HG02885 (cell line): ENCODE measurements at regions not wholly inside any gene's neighbourhood (a gene's known extent, or its start where the extent isn't known, plus 50 kb on each side); places are given as distances from the start of the nearest gene placed in this dataset.

Experiments
- ATAC-seq: cut with Tn5 transposase; IDR thresholded peaks from one replicate; pipeline ENCODE4 v1.9.1; 2021; ENCODE audit warnings: mild to moderate bottlenecking; ENCODE audit not compliant: unreplicated experiment, poor library complexity

GRCh38 chr2:195029804-195030654, 627.0 kb upstream of the SLC39A10 start:
- no peak for ATAC-seq

- no peak for ATAC-seq
Observed at GRCh38 chr2:195027947-195028346, 629.1 kb upstream of the SLC39A10 start.

GRCh38 chr2:195026261-195026660, 630.8 kb upstream of the SLC39A10 start:
- no peak for ATAC-seq

GRCh38 chr2:195022508-195022830, 634.6 kb upstream of the SLC39A10 start:
- no peak for ATAC-seq

GRCh38 chr2:195021711-195022507, 635.1 kb upstream of the SLC39A10 start:
- ATAC-seq = peak; percentile 72

GRCh38 chr2:195018462-195018861, 638.6 kb upstream of the SLC39A10 start:
- no peak for ATAC-seq

GRCh38 chr2:195017890-195018289, 639.1 kb upstream of the SLC39A10 start:
- no peak for ATAC-seq

GRCh38 chr2:195016841-195017240, 640.2 kb upstream of the SLC39A10 start:
- ATAC-seq = no peak

- ATAC-seq = no peak
Observed at GRCh38 chr2:195009202-195009601, 647.8 kb upstream of the SLC39A10 start.

GRCh38 chr2:195006856-195007255, 650.2 kb upstream of the SLC39A10 start:
- no peak for ATAC-seq

- no peak for ATAC-seq
Observed at GRCh38 chr2:195003881-195004471, 653.0 kb upstream of the SLC39A10 start.

- ATAC-seq = no peak
Observed at GRCh38 chr2:195001924-195002323, 655.1 kb upstream of the SLC39A10 start.

- ATAC-seq = no peak
Observed at GRCh38 chr2:194999771-195000170, 657.3 kb upstream of the SLC39A10 start.

GRCh38 chr2:194992648-194993047, 664.4 kb upstream of the SLC39A10 start:
- no peak for ATAC-seq

- no peak for ATAC-seq
Observed at GRCh38 chr2:194985258-194985657, 671.8 kb upstream of the SLC39A10 start.

- no peak for ATAC-seq
Observed at GRCh38 chr2:194962254-194962653, 694.8 kb upstream of the SLC39A10 start.

GRCh38 chr2:194954218-194954617, 702.8 kb upstream of the SLC39A10 start:
- no peak for ATAC-seq

- no peak for ATAC-seq
Observed at GRCh38 chr2:194946826-194947225, 710.2 kb upstream of the SLC39A10 start.

GRCh38 chr2:194938066-194938465, 719.0 kb upstream of the SLC39A10 start:
- ATAC-seq = no peak

- no peak for ATAC-seq
Observed at GRCh38 chr2:194927489-194927888, 729.5 kb upstream of the SLC39A10 start.

- ATAC-seq = no peak
Observed at GRCh38 chr2:194926873-194927272, 730.2 kb upstream of the SLC39A10 start.
